Ishikawa (cell line): ENCODE measurements at regions not wholly inside any gene's neighbourhood (a gene's known extent, or its start where the extent isn't known, plus 50 kb on each side); places are given as distances from the start of the nearest gene placed in this dataset.

Experiments
- CEBPB ChIP-seq: IDR thresholded peaks from 2 replicates; pipeline ENCODE4 v1.6.1; 2012
- CREB1 ChIP-seq: IDR thresholded peaks from 2 replicates; pipeline ENCODE4 v1.6.1; 2012; ENCODE audit warnings: low read depth
- EGR1 ChIP-seq: IDR thresholded peaks from 2 replicates; pipeline ENCODE4 v1.6.1; 2012
- EP300 ChIP-seq: IDR thresholded peaks from 2 replicates; pipeline ENCODE4 v1.6.1; 2012; ENCODE audit warnings: borderline replicate concordance
- FOXM1 ChIP-seq: IDR thresholded peaks from 2 replicates; pipeline ENCODE4 v1.6.1; 2012; ENCODE audit warnings: low read depth, borderline replicate concordance
- MAX ChIP-seq: IDR thresholded peaks from 2 replicates; pipeline ENCODE4 v1.6.1; 2012
- NFIC ChIP-seq: IDR thresholded peaks from 2 replicates; pipeline ENCODE4 v1.6.1; 2012
- RAD21 ChIP-seq: IDR thresholded peaks from 2 replicates; pipeline ENCODE4 v1.6.1; 2012; ENCODE audit warnings: low read depth
- REST ChIP-seq: IDR thresholded peaks from 2 replicates; pipeline ENCODE4 v1.6.1; 2012; ENCODE audit warnings: low read depth, mild to moderate bottlenecking
- TAF1 ChIP-seq: IDR thresholded peaks from 2 replicates; pipeline ENCODE4 v1.6.1; 2012; ENCODE audit warnings: low read depth, mild to moderate bottlenecking
- TCF12 ChIP-seq: IDR thresholded peaks from 2 replicates; pipeline ENCODE4 v1.6.1; 2012; ENCODE audit warnings: low read depth
- TEAD4 ChIP-seq: IDR thresholded peaks from 2 replicates; pipeline ENCODE4 v1.6.1; 2012
- USF1 ChIP-seq: IDR thresholded peaks from 2 replicates; pipeline ENCODE4 v1.6.1; 2012
- YY1 ChIP-seq: IDR thresholded peaks from 2 replicates; pipeline ENCODE4 v1.6.1; 2012; ENCODE audit warnings: low read depth
- ZBTB7A ChIP-seq: IDR thresholded peaks from 2 replicates; pipeline ENCODE4 v1.6.1; 2012; ENCODE audit warnings: low read depth

- TF ChIP-seq EP300 (no peak), CREB1 (no peak), TAF1 (no peak), REST (no peak), YY1 (no peak), CEBPB (no peak), EGR1 (no peak), NFIC (no peak), MAX (no peak), TCF12 (no peak), ZBTB7A (no peak), USF1 (no peak)
Measured at GRCh38 chr5:111855356-111855755, 98.4 kb upstream of the NREP start.

- TF ChIP-seq EP300 (no peak), FOXM1 (no peak), CEBPB (no peak), RAD21 (no peak)
Measured at GRCh38 chr5:111854186-111854585, 97.2 kb upstream of the NREP start.

GRCh38 chr5:111853748-111854147 lies 96.8 kb upstream of the NREP start:
- TF ChIP-seq RAD21 (no peak), ZBTB7A (no peak), TCF12 (no peak), EGR1 (no peak), TEAD4 (no peak), USF1 (no peak), EP300 (no peak), CREB1 (no peak), REST (no peak), CEBPB (no peak)

- no peak for TF ChIP-seq FOXM1
- no peak for TF ChIP-seq YY1
- no peak for TF ChIP-seq NFIC
- no peak for TF ChIP-seq MAX
- TF ChIP-seq CREB1 = no peak
- TF ChIP-seq CEBPB = no peak
- TF ChIP-seq TCF12 = no peak
- no peak for TF ChIP-seq EGR1
- no peak for TF ChIP-seq EP300
- no peak for TF ChIP-seq TEAD4
- TF ChIP-seq TAF1 = no peak
- no peak for TF ChIP-seq ZBTB7A
- no peak for TF ChIP-seq RAD21
Measured at GRCh38 chr5:111851631-111852548, 94.9 kb upstream of the NREP start.

- no peak for TF ChIP-seq TCF12
- TF ChIP-seq EGR1 = no peak
- no peak for TF ChIP-seq CREB1
- no peak for TF ChIP-seq YY1
Measured at GRCh38 chr5:111848476-111848875, 91.5 kb upstream of the NREP start.
